ENCODE measurements at regions not wholly inside any gene's neighbourhood (a gene's known extent, or its start where the extent isn't known, plus 50 kb on each side); places are given as distances from the start of the nearest gene placed in this dataset.

DNA sequence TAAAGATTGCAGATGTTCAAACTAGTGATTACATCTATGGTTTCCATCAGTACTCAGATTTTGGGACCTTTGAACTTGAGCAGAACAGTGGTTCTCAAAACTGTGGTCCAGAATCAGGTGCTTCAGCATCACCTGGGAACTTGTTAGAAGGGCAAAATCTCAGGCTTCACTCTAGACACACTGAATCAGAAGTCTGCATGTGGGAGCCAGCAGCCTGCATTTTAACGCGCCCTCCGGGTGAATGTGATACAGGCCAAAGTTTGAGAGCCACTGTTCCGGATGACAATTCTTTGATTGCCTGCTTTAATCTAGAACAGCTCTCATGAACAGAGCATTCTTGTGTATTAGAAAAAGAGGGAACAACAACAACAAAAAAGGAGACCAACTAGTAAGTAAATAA lies 261.7 kb downstream of the GPD2 start:
- DNase-seq: no peak

DNA sequence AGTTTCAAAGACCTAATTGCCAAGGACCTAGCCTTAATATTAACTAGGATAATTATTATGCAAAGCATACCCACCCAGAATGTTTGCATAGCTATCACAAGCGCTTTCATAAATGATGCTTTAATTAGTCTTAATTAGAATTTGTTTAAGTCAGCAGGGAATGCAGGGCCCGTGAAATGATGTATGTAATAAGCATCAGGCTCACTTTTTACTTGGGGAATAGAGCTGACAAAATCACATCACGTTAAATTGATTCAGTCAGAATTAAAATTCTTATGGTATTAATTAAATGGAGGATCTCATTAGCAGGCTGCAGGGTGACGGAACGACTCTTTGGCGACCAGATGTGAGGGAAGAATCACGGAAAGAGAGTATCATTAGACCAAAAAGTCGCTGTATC lies 264.5 kb downstream of the GPD2 start:
- DNase-seq: no peak

DNA sequence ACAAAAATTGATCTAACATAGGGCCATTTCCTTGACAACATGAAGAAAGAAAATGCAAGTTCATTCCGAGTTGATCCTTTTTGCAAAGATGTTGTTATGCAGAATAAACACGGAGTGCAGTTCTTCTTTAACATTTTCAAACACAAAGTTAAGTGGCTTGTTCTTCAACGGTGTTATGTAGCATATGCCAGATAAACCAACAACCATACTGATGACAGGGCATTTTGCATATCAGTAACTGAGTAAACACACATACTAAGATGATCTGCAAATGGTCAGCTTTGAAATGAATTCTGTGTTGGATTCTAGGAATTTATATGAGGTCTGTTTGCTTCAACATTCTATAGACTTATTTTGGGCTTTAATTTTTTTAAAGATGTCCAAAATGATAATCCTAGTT lies 266.4 kb downstream of the GPD2 start:
- DNase-seq: no peak

DNA sequence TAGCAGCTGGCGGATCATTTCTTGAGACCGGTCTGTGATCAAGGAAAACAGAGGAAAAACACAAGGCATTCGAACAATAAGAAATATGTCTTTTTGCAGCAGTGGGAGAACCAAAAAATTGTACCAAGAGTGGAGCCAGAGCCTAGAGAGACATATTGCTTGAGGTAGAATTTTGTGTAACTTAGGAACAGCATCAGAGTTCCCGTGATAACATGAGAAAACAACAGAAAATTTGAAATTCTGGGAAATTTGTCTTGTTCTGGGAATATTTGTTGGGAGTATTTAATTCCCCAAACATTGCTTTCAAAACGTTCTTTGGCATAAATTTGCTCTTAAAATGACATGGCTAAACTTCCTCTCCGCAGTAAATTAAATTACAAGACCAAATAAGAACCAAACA lies 267.5 kb downstream of the GPD2 start:
- DNase-seq: peak; percentile 11

DNA sequence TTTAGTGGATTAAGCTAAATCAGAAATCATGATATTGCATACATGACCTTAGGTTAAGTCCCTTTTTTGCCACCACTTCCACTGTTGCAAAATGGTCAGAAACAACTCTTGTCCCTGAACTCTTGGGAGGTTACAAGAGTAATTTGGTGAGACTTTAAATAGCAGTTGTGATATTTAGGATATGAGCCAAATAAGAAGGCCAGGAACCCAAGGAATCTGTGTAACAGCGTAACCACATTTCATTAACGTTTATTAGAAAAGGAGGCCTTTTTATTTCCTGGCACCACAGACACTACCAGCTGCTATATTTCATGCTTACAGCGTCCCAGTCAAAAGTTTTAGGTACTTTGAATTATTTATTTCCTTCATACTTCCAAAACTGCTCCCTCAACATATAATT lies 268.0 kb downstream of the GPD2 start:
- no peak for DNase-seq

DNA sequence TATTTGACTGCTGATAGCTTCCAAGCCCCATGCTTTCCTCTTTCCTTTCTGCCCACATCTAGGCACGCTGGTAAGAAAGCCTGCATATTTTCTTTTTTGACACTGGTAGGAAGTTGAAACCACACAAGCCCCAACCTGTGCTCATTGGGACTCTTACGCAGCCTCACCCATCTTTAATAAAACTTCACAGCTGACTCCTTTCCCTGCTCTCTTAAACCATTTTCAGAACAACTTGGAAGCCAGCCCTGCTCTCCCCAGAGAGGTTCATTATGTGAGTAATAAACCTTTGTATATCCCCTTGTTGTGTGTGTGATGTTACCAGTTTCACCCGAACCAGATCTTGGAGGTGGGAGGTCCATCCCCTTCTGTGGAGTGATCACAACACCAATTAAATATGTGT lies 268.4 kb downstream of the GPD2 start:
- DNase-seq: peak; percentile 12

DNA sequence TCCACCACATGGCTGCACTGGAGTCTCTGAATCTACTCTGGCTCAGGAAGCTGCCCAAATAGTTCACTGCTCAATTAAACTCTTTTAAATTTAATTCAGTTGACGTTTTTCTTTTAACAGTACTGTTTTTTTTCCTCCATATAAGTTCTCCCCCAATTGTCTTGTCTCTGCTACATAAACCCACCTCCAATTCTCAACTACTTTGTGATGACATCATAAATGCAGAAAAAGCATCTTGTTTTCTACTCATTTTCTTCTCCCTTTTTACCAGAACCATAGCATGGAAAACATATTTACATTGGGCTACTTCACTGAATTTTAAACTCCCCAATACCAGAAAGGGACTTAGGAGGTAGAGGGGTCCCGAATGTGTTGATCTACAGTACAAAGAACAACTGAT lies 270.4 kb downstream of the GPD2 start:
- DNase-seq: no peak

DNA sequence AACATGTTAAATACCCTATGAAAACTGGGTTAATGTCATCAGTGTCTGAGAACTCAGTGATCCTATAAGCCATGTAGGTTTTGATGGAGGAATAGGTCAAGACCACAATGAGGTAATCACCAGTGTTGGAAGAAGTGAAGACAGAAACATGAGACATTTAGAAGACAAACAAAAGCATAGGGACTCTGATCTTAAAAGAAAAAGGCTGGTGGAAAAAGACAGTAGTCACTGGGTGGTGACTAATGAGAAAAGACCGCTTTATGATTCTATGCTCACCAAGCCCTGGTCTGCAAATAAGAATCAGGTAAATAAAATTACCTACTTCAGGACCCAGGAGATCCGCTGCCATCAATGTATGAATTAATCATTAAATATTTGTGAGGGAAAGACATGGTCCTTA lies 271.9 kb downstream of the GPD2 start:
- no peak for DNase-seq

DNA sequence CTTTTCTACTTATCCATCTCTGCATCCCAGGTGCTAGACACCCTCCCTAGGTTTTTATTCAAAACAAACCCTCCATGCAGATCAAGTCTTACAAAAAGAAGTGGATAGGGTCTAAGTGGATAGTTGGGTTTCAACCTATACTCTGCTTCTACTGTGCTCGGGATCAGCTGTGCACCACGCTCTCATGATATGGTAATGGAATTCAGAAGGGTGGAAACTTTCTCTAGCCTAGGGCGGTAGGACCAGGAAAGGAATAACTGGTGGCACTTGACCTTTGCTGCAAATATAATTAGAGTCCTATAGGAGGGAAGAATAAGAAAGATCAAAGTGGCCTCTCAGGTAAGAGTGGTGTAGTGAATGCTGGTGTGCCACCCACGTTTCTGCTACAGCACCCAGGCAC lies 272.9 kb downstream of the GPD2 start:
- no peak for DNase-seq

DNA sequence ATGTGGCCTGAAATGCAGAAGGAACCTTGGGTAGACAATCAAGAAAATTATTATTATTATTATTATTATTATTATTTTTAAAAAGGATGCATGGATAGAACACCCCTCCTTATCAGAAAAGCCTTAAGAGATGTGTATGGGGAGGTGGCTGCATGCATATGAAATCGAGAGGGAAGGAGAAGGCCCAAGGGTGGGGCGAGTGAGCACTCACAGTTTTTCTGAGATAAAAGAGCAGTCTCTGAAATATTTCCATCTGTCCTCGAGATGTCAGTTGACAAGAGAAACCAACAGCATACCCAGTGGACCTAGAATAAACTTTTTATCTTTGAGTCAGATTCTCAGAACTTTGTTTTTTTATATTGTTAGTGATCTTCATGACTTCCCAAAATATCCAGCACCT lies 282.9 kb downstream of the GPD2 start:
- DNase-seq: no peak

DNA sequence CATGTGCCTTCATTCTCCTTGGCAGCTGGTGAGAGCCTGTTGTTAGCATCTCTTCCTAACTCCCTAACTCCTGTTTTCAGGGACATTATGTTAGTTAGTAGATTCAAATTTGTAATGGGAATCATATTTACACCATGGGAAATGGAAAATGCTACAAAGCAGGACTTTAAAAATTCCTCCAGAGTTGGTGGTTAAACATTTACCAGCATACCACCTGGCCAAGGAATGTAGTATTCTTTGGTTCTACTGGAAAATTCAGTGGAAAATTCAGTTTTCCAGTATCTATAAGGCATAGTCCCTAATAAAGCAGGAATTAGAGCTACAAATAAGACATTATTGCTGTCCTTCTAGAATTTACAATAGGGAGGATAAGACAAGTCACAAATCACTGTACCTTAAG lies 291.7 kb downstream of the GPD2 start:
- no peak for DNase-seq

DNA sequence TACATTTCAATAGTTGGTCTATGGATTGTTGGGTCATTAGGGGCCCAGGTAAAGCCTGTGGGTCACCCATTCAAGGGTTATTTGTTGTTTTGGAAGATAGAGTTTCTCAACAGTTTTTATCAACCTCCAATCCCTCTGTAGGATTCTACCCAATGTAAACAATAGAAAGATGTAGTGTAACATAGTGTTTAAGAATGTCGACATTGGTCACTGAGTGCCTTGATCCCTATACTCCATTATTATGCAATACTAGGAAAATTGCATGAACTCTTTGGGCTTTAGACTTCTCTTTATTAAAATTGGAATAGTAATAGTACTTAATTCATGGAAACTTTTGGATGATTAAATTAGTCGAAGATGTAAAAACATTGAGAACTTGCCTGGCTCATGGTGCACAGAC lies 292.1 kb downstream of the GPD2 start:
- no peak for DNase-seq

DNA sequence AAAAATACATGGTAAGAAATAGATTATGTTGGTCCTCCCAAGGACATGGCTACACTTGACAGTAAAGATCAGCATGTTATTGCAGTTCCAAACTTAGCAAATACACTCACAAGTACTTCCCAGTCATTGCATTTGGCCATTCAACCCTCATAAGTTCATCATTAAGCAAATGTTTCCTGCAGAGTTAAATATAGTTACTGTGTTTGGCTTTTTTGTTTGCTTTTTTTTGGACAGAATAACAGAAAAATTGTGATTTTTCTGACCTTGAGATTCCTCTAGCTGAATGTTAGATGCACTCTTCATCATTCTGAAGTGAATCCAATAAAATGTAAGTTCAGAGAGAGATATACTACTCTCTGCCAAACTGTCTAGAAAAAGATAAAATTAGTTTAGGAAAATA lies 295.3 kb downstream of the GPD2 start:
- DNase-seq: no peak

DNA sequence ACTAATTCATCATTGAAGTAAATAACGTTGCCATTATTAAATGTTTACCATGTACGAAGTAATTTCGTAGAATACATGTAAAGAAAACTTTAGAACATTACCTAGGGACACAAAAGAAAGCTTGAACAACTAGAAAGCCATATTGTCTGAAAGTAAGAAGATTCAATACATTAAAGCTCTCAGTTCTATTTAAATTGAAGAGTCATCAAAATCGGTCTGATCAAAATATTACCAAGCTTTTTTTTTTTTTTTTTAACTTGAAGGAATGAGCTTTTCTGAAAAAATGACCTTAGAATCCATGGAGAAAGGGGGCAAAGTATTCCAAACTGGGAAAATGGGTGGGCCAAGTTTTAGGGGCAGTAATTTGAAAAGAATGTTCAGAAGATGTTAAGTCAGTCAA lies 300.8 kb downstream of the GPD2 start:
- no peak for DNase-seq

DNA sequence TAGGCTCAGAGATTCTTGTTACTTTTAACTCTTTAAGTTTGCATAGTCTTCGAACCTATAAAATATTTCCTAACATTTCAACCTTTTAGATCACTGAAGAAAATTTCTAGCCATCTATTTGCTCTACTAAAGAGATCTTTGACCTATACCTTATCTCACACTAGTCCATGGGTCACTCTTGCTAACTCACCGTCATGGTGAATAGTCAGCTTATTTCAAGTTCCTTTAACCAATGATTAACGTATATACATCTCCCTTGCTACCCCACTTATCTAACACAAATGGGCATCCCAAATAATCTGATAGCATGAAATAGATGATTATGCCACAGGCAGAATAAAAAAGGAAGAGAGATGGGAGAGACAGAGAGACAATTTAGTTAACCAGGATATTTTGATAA lies 303.1 kb downstream of the GPD2 start:
- no peak for DNase-seq

DNA sequence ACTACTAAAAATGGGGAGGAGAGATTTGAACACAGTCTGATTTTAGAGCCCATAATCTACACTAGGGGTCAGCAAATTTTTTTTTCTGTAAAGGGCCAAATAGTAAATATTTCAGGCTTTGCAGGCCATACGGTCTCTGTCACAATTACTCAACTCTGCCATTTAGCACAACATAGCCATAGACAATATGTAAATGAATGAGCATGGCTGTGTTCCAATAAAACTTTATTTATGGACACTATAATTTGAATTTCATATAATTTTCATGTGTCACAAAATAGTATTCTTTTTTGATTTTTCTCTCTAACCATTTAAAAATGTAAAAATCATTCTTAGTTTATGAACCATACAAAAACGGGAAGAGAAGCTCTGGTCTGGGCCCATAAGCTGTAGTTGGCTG lies 309.4 kb downstream of the GPD2 start:
- DNase-seq: no peak

DNA sequence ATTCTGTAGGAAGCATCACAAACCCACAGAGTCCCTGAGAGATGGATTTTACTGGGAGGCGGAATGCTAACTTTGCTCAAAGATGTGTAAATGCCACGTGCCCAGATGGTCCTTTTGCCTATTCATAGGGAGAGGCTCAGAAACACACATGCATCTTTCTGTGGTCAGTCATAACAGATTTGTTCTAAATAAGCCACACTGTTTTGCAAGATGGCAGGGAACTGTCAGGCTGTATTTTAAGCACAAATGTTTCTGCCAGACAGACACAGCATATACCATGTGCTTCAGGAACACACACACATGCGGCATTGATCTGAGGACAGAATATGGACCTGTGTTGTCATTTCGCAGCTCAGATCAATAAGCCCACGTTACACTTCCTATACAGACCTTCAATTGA lies 312.0 kb downstream of the GPD2 start:
- no peak for DNase-seq

DNA sequence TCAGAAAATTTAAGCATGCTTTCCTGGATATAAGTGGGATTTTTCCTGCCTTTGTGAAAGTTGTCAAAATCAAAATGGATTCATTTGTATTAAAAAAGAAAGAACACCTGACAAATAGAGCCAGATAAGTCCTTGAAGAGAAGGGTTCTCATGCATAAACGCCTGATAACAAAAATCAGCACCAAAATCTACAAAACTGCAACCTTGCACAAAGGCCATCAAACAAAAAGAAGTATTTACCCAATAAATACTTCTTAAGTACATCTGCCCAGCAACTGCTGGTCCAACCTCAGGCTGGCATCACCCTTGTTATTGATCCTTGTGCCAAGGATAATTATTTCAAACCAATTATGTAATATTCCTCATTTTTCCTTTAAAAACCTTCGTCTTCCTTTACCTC lies 315.9 kb downstream of the GPD2 start:
- DNase-seq: no peak

DNA sequence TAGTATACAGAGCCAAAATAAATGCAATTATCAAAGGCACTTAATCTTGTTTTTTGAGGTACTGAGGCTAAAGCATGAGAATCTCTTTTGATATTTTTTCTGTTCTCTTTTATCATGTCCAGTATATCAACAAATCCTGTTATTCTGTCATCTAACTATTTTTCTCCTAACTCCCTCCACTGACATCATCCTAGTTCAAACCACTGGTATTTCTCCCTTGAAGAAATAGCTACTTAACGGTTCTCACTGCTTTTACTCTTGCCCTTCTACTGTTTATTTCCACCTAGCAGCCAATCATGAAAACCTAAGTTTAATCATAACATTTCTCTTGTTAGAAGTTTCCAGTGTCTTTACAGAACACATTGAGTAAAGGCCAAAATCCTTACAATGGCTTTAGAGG lies 317.6 kb downstream of the GPD2 start:
- no peak for DNase-seq

DNA sequence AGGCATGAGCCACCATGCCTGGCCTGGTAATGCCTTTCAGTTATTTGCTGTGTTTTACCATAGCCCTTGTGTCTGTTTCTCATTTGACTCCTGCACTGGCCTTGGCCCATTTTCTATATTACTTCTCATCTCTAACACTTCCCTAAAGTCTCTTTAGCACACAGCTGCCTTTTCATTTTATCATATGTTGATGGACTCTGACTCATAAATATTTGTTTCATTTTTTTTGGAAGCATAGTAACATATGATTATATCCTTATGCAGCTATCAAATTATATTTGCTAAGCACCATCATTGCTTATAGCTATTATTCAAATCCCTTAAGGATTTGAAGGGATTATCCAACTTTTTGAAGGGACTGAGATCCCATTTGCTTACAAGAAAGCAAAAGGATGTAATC lies 320.3 kb downstream of the GPD2 start:
- peak; percentile 57 for DNase-seq

DNA sequence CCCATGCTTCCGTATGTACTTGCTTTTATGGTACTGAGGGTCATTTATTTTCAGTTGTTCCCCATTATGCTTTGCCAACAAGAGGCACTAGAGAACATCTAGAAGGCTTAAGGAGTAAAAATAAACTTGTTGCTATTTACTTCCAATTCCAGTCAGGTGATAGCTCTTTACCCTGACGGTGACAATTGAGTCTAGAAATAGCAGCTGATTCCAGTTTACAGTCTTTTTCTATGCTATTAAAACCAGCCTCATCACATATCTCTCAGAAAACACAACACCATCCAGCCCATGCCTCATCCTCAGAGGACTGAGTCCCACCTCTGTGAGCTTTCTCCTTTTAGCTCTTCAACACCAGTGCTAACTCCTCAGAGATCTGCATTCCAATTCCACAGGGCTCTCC lies 327.0 kb downstream of the GPD2 start:
- no peak for DNase-seq

DNA sequence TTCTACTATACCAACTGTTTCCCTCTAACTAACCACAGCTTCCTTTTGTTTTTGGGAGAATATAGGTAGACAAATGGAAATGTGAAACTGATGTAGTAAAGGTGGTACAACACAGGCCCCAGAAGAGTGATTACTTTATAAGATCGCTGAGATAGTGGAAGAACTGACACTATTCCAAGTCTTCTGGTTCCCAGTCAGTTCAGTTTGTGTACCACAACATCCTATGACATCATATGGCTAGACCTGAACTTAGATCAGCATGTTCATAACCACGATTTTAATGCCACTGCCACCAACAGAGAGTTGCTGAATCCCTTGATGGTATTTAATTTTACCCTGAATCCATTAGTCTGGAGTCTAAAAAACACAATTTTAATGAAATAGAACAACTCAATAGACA lies 328.9 kb downstream of the GPD2 start:
- no peak for DNase-seq

DNA sequence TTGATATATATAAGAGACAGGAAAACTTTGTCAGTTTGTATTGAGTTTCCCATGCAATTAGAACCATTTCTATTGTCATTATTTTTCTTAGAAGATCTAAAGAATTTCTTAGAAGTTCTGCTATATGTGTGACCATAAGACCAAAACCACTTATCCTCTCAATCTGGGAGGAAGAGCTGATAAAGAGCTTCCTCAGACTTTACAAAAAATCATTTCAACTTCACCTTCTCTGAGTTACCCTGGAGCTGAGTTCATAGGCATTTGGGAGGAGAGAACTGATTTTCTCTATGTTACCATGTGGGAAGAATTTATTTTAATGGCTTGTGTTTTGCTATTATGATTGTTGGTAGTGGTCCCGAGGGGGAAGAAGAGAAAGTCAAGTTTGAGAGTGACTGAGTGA lies 329.3 kb downstream of the GPD2 start:
- no peak for DNase-seq

DNA sequence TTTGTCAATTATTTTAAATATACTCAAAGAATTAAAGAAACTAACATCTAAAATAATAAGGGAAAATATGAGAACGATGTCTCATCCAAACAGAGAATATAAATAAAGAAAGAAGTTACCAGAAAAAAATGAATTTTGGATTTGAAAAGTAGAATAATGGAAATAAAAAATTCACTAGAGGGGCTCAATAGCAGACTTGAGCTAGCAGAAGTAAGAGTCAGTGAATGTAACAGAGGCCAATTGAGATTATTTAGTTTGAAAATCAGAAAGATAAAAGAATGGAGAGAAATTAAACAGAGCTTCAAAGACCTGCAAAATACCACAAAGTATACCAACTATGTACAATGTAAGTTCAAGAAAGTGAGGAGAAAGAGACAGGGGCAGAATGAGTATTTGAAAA lies 333.6 kb downstream of the GPD2 start:
- DNase-seq: no peak

DNA sequence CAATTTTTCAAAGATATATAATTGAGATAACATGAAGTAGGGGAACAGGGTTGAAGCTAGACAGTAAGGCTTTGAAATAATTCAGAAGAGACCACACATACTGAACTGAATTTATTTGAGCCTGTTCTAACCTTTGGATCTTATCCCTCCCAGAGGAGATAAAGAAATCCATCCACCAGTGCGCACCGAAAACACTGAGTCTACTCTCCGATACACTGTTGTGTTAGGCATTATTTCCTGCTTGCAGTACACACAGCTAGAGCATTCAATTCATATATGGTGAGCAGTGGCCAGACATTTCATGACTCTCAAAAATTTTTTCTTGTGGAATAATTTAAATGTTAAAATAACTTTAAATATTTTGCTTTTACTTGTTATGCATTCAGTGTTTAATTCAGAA lies 342.7 kb downstream of the GPD2 start:
- no peak for DNase-seq
